ENCODE measurements at regions not wholly inside any gene's neighbourhood (a gene's known extent, or its start where the extent isn't known, plus 50 kb on each side); places are given as distances from the start of the nearest gene placed in this dataset.

DNA sequence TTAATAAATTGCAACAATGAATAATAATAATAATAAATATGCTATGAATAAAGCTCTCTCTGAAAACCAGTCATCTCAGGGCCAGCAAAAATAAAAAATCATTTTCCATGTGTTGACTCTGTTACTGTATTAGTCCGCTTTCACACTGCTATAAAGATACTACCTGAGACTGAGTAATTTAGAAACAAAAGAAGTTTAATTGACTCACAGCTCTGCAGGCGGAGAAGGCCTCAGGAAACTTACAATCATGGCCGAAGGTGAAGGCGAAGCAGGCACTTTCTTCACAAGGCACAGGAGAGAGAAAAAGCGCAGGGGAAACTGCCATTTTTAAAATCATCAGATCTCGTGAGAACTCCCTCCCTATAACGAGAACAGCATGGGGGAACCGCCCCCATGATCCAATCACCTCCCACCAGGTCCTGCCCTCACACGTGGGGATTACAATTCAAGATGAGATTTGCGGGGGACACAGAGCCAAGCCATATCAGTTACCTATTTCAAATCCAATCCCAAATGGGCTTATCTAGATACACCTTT lies 224.1 kb downstream of the IGSF11 start:
- H3K79me2 ChIP-seq (ENCODE audit: insufficient read depth, low read length): no peaks in the 10 kb centered on the region
- H4K20me1 ChIP-seq (ENCODE audit: insufficient read depth, low read length): no peaks in the 10 kb centered on the region
- TF ChIP-seq, protein P1, sequence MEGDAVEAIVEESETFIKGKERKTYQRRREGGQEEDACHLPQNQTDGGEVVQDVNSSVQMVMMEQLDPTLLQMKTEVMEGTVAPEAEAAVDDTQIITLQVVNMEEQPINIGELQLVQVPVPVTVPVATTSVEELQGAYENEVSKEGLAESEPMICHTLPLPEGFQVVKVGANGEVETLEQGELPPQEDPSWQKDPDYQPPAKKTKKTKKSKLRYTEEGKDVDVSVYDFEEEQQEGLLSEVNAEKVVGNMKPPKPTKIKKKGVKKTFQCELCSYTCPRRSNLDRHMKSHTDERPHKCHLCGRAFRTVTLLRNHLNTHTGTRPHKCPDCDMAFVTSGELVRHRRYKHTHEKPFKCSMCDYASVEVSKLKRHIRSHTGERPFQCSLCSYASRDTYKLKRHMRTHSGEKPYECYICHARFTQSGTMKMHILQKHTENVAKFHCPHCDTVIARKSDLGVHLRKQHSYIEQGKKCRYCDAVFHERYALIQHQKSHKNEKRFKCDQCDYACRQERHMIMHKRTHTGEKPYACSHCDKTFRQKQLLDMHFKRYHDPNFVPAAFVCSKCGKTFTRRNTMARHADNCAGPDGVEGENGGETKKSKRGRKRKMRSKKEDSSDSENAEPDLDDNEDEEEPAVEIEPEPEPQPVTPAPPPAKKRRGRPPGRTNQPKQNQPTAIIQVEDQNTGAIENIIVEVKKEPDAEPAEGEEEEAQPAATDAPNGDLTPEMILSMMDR (IDR thresholded peaks at IDR 0.05; ENCODE audit: borderline replicate concordance, extremely low read depth, low read length, poor library complexity, severe bottlenecking): no peak
- TF ChIP-seq EZH2 (IDR thresholded peaks at IDR 0.05; ENCODE audit: borderline replicate concordance, low read depth, low read length, severe bottlenecking): no peak
- no peaks in the 10 kb centered on the region for H3K36me3 ChIP-seq (ENCODE audit: insufficient read depth, low read length)
- H3K9ac ChIP-seq (ENCODE audit: low read depth, low read length): no peak overlapping the region
- ATAC-seq (ENCODE audit: insufficient read depth, low read depth): no peak
- no peak overlapping the region for H3K4me2 ChIP-seq (ENCODE audit: insufficient read depth, low read length)
- H3K9me3 ChIP-seq (ENCODE audit: insufficient read depth, low read length, severe bottlenecking): no peaks in the 10 kb centered on the region
- H3K4me3 ChIP-seq (ENCODE audit: low read depth in 1 of 2, low read length in 2 of 2): no peak overlapping the region
- DNase-seq: no peak
- H3K4me1 ChIP-seq (ENCODE audit: insufficient read depth, low read length): no peaks in the 10 kb centered on the region
- no peaks in the 10 kb centered on the region for H3K27me3 ChIP-seq (ENCODE audit: insufficient read depth, low read length, poor library complexity)
- H2AFZ ChIP-seq (ENCODE audit: low read depth, low read length): no peak overlapping the region
- H3K27ac ChIP-seq (ENCODE audit: low read length): no peak overlapping the region

DNA sequence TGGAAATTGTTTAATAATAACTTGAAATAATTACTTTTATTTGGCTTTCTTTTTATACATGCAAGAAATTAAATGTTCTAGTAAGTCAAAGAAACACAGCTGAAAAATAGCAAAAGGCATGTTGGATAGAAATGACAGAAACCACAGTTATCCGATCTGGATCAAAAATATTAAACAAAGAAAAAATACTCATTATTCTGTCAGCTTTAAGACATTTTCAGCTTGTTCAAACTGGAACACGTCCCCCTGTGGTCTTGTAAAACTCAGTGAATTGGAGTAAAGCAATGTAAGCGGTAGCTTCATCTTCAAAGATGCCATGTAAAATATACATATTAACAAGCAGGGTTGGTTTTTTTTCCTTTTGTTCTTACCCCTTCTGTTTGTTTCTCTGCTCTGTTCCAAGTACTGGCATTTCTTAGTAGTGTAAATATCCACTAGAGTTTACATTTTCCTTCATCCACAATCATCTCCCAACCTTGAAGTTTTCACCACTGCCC lies 223.4 kb downstream of the IGSF11 start:
- DNase-seq (no peak), ATAC-seq (ENCODE audit: insufficient read depth, low read depth) (no peak)
- Histone ChIP-seq H3K4me3 (ENCODE audit: low read depth in 1 of 2, low read length in 2 of 2) (no peak overlapping the region), H3K36me3 (ENCODE audit: insufficient read depth, low read length) (no peaks in the 10 kb centered on the region), H3K9ac (ENCODE audit: low read depth, low read length) (no peak overlapping the region), H2AFZ (ENCODE audit: low read depth, low read length) (no peak overlapping the region), H3K27me3 (ENCODE audit: insufficient read depth, low read length, poor library complexity) (no peaks in the 10 kb centered on the region), H3K9me3 (ENCODE audit: insufficient read depth, low read length, severe bottlenecking) (no peaks in the 10 kb centered on the region), H3K4me2 (ENCODE audit: insufficient read depth, low read length) (no peak overlapping the region), H4K20me1 (ENCODE audit: insufficient read depth, low read length) (no peaks in the 10 kb centered on the region), H3K79me2 (ENCODE audit: insufficient read depth, low read length) (no peaks in the 10 kb centered on the region), H3K27ac (ENCODE audit: low read length) (no peak overlapping the region), H3K4me1 (ENCODE audit: insufficient read depth, low read length) (no peaks in the 10 kb centered on the region)
- no peak for TF ChIP-seq EZH2 (IDR thresholded peaks at IDR 0.05; ENCODE audit: borderline replicate concordance, low read depth, low read length, severe bottlenecking)
- TF ChIP-seq, protein P1 (IDR thresholded peaks at IDR 0.05; ENCODE audit: borderline replicate concordance, extremely low read depth, low read length, poor library complexity, severe bottlenecking): no peak

DNA sequence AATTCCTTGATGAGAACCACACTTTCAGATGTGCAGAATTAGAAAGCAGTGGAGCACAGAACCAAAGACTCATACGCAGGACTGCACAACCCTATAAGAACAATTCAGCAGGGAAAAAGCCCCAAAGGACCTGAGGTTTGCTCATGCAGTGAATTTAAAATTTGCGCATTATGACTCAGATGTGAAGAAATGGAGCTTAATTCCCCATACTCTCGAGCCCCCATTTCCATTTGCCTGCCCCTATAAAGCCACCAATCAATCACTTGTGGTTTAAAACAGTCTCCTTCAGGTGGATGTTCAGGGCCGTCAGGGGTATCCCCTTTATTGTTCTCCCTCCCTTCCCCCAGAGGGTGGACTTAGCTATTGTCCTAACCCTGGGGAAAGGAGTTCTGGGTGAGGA lies 221.2 kb downstream of the IGSF11 start:
- ATAC-seq (ENCODE audit: insufficient read depth, low read depth) (no peak), DNase-seq (no peak)

More for the DNA sequence above, 221.2 kb downstream of the IGSF11 start:
- TF ChIP-seq, protein P1 (IDR thresholded peaks at IDR 0.05; ENCODE audit: borderline replicate concordance, extremely low read depth, low read length, poor library complexity, severe bottlenecking): no peak
- TF ChIP-seq EZH2 (IDR thresholded peaks at IDR 0.05; ENCODE audit: borderline replicate concordance, low read depth, low read length, severe bottlenecking): no peak
- Histone ChIP-seq H3K36me3 (ENCODE audit: insufficient read depth, low read length) (no peaks in the 10 kb centered on the region), H3K79me2 (ENCODE audit: insufficient read depth, low read length) (no peaks in the 10 kb centered on the region), H2AFZ (ENCODE audit: low read depth, low read length) (no peak overlapping the region), H4K20me1 (ENCODE audit: insufficient read depth, low read length) (no peaks in the 10 kb centered on the region), H3K4me1 (ENCODE audit: insufficient read depth, low read length) (no peaks in the 10 kb centered on the region), H3K9me3 (ENCODE audit: insufficient read depth, low read length, severe bottlenecking) (no peaks in the 10 kb centered on the region), H3K9ac (ENCODE audit: low read depth, low read length) (no peak overlapping the region), H3K4me3 (ENCODE audit: low read depth in 1 of 2, low read length in 2 of 2) (no peak overlapping the region), H3K4me2 (ENCODE audit: insufficient read depth, low read length) (no peak overlapping the region), H3K27ac (ENCODE audit: low read length) (no peak overlapping the region), H3K27me3 (ENCODE audit: insufficient read depth, low read length, poor library complexity) (no peaks in the 10 kb centered on the region)
